ENCODE measurements at regions not wholly inside any gene's neighbourhood (a gene's known extent, or its start where the extent isn't known, plus 50 kb on each side); places are given as distances from the start of the nearest gene placed in this dataset.

- no peaks in the 10 kb centered on the region for H3K27me3 ChIP-seq
- H3K27ac ChIP-seq, result no peak overlapping the region
- H3K4me1 ChIP-seq, result no peaks in the 10 kb centered on the region
- no peaks in the 10 kb centered on the region for H3K36me3 ChIP-seq
- 90 to 91% methylated on average over 4 of the region's 4 CpGs for WGBS, 2 donors
- H3K4me3 ChIP-seq, result no peak overlapping the region
- TF ChIP-seq EP300 (IDR thresholded peaks at IDR 0.05) (no peak), POLR2A (IDR thresholded peaks at IDR 0.05) (no peak), CTCF (IDR thresholded peaks at IDR 0.05) (no peak)
- H3K9me3 ChIP-seq, result no peaks in the 10 kb centered on the region
- no peak for DNase-seq (ENCODE audit: low spot score in 2 of 2)
Measured at GRCh38 chr14:42421377-42422078, 814.9 kb downstream of the LRFN5 start.

GRCh38 chr14:42420071-42420470 is 813.4 kb downstream of the LRFN5 start:
- DNase-seq (ENCODE audit: low spot score in 2 of 2), result no peak
- no peak overlapping the region for H3K4me3 ChIP-seq
- H3K4me1 ChIP-seq, result no peaks in the 10 kb centered on the region
- H3K27ac ChIP-seq, result no peak overlapping the region
- no peak for TF ChIP-seq EP300 (IDR thresholded peaks at IDR 0.05)
- TF ChIP-seq CTCF (IDR thresholded peaks at IDR 0.05), result no peak
- TF ChIP-seq POLR2A (IDR thresholded peaks at IDR 0.05), result no peak
- no peaks in the 10 kb centered on the region for H3K9me3 ChIP-seq
- WGBS, 2 donors, result 96 to 97% methylated on average over 1 of the region's 1 CpG
- no peaks in the 10 kb centered on the region for H3K36me3 ChIP-seq
- H3K27me3 ChIP-seq, result no peaks in the 10 kb centered on the region

GRCh38 chr14:42407153-42407552 is 800.5 kb downstream of the LRFN5 start:
- Histone ChIP-seq H3K27me3 (no peaks in the 10 kb centered on the region), H3K36me3 (no peaks in the 10 kb centered on the region), H3K27ac (no peak overlapping the region), H3K9me3 (no peaks in the 10 kb centered on the region), H3K4me1 (no peaks in the 10 kb centered on the region), H3K4me3 (no peak overlapping the region)
- TF ChIP-seq CTCF (IDR thresholded peaks at IDR 0.05) (no peak), EP300 (IDR thresholded peaks at IDR 0.05) (no peak)
- WGBS, 2 donors, result 75 to 89% methylated on average over 1 of the region's 1 CpG
- no peak for DNase-seq (ENCODE audit: low spot score in 2 of 2)

- H3K27ac ChIP-seq, result no peak overlapping the region
- no peak for DNase-seq (ENCODE audit: low spot score in 2 of 2)
- H3K27me3 ChIP-seq, result no peaks in the 10 kb centered on the region
- WGBS, 2 donors, result 67 to 68% methylated on average over 3 of the region's 3 CpGs
- no peak overlapping the region for H3K4me3 ChIP-seq
- H3K4me1 ChIP-seq, result no peaks in the 10 kb centered on the region
- no peaks in the 10 kb centered on the region for H3K36me3 ChIP-seq
- no peaks in the 10 kb centered on the region for H3K9me3 ChIP-seq
- TF ChIP-seq POLR2A (IDR thresholded peaks at IDR 0.05) (no peak), CTCF (IDR thresholded peaks at IDR 0.05) (no peak), EP300 (IDR thresholded peaks at IDR 0.05) (no peak)
Measured at GRCh38 chr14:42391146-42391834, 784.6 kb downstream of the LRFN5 start.

GRCh38 chr14:42378880-42379279 is 772.2 kb downstream of the LRFN5 start:
- Histone ChIP-seq H3K36me3 (no peaks in the 10 kb centered on the region), H3K4me1 (no peaks in the 10 kb centered on the region), H3K27me3 (no peaks in the 10 kb centered on the region), H3K9me3 (no peaks in the 10 kb centered on the region), H3K27ac (no peak overlapping the region), H3K4me3 (no peak overlapping the region)
- TF ChIP-seq CTCF (IDR thresholded peaks at IDR 0.05) (no peak), EP300 (IDR thresholded peaks at IDR 0.05) (no peak), POLR2A (IDR thresholded peaks at IDR 0.05) (no peak)
- no peak for DNase-seq (ENCODE audit: low spot score in 2 of 2)
- WGBS, 2 donors, result 98 to 100% methylated on average over 1 to 3 of the region's 4 CpGs
